G401.6 (cell line): ENCODE measurements at regions not wholly inside any gene's neighbourhood (a gene's known extent, or its start where the extent isn't known, plus 50 kb on each side); places are given as distances from the start of the nearest gene placed in this dataset.

Experiments
- FAIRE-seq: peaks from 2 replicates; lab custom pipeline; 2012; peaks lifted over from hg19 to GRCh38; lab: Jason Lieb, UNC

DNA sequence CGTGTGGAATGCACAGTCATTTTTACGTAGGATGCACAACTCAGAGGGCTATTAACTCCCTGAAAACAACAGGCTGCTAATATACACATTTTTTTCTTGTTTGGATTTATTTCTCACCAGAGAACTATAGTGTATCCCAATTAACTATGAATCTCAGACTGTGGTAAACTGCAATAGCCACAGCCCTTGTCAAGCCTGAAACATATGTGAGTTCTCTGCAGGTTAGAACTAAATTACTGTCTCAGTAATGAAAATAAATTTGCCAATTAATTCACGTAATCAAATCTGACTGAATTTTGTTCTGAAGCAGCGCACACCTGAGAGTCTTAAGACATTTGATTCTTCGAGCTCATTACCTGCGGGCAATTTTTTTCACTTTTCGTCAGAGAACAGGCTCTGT lies 318.6 kb downstream of the PMP22 start:
- FAIRE-seq, result no peak

DNA sequence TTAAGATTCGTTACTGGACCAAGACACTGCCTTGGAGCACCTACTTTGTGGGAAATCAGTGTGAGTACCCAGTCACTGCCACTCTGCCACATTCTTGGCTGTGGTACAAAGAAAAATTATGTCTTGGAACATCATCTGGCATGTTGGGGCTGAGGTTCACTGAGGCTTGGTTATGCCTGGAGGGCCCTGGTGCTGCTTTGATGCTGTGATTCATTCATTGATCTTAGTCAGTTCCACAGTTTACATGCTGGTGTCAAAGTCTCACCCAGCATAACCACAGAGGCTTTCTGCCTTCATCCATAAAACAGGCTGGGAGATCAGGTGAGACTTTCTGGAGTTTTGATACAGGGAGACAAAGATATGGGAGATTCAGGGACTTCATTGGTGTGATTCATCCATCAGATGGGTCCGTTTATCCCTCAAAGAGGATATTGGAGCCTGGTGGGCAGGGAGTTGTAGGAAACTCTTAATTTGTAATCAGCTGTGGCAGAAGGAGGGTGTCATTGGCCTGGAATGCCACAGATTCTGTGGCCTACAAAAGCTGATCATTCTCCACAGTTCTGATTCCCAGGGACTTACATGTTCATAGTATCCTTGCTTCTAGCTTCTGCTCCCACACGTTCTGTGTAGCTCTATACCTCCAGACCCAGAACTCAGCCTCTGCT lies 322.5 kb downstream of the PMP22 start:
- no peak for FAIRE-seq

DNA sequence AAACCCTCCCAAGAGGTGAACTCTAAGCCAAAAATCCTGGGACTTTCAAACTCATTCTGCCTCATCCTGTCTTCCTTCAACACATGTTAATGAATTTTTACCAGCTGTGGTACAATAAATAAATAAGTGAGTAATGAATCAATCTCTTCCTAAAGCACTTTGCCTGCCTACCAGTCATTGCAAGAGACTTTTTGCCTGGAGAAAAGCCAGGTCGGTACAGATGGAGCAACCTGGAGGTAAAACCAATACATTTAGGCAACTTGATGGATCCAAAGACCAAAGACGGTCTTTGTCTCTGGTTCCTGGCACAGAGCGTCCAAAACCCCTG lies 324.2 kb downstream of the PMP22 start:
- no peak for FAIRE-seq

DNA sequence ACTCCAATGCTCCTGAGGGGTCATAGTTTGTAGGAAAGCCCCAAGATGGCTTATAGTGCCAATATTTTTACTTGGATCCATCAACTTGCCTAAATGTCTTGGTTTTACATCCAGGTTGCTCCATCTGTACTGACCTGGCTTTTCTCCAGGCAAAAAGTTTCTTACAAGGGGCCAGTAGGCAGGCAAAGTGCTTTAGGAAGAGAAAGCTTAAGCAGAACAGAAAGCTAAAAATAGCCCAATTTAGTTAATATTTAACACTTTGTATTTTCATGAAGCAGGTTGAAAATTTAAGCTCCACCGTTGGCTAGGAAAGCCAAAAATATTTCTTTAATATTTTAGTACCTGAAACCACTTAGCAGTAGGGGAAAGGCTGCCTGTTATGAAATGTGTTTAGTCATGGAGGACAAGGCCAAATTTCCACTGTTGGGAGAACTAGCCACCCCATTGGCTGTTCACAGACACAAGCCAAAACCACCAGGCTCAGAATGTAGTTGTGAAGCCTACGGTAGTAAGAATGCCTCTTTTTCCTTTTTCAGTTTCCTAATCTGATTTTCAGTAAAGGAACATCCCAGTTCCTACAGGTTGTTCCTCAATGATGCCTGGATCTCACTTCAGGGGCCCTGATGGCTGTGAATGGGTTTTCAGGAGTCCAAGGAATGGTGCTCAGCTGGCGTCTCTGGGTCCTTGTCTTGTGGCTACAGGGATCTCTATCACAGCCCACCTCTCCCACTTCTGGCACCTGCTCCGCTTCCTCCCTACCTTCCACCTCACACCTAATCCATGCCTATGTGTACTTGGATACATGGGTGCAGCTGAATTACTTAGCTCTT lies 324.8 kb downstream of the PMP22 start:
- no peak for FAIRE-seq

DNA sequence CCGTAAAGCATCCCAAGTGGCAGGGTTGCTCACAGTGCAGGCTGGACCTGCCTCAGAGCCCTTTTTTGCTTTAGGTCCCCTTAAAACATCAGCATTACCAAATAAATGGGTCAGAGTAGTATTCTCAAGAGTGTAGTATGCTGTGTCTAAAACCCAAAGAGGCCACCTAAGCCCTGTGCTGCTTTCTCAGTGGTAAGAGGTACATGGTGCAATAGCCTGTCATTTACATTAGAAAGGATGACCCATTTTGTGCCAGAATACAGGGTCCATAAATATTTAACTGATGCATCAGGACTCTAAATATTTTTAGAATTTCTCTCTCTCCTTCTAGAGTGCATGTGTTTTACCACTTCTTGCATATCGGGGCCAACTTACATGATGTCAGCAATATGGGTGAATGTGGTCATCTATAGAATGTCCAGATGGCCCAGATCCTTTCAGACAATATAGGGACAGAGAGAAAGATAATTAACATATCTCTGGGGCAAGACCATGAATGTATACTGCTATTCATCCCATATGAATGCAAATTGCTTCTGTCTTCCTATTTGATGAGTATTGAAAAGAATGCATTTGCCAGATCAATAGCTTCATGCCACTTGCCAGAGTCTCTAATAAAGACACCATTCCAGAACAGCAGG lies 329.2 kb downstream of the PMP22 start:
- FAIRE-seq, result no peak

DNA sequence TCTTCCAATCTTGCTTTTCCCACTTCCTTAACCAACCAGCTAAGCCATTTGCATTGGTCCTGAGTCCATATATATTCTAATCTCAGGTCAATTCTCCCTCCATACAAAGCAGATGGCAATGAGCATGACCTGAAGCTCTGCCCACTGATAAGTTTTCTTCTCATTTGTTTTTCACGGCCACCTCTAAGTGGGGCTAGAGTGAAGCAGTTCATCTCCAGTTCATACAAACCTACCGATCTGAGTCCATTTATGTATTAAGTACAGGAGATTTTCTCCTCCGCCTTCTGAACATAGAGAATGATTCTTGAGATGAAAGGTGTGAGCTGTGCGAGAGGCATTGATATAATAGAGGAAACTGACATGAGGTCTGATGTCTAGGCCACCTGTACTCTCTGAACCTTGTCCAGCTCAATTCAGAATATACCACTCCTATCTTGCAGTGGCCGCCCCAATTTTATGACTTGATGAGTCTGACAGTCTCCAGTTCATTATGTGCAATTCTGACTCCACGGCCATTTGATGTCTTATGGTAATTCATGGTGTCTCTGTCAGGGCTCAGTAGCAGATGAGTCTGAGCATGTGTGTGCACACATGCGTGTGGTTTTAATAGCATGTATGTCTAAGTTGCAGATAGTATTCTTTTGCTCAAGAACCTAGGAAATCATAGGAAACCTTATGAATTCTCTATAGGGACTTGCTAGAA lies 329.8 kb downstream of the PMP22 start:
- no peak for FAIRE-seq

DNA sequence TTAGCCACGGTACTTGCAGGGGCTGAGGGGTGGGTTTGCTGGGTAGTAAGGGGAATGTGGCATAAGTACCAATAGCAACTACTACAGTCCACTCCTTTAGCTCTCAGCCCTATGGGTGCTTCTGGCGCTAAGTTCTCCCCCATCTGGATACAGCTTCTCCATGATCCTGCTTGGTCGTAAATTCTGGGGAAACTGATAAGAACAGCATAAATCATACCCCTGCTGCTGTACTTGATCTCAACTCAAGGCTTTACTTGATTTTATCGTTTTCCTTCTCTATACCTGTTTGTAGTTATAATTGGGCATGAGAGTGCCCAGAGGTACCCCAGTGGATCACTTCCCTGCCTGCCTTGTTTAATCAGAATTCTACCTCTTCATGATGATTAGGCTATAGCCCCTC lies 331.4 kb downstream of the PMP22 start:
- FAIRE-seq, result no peak

DNA sequence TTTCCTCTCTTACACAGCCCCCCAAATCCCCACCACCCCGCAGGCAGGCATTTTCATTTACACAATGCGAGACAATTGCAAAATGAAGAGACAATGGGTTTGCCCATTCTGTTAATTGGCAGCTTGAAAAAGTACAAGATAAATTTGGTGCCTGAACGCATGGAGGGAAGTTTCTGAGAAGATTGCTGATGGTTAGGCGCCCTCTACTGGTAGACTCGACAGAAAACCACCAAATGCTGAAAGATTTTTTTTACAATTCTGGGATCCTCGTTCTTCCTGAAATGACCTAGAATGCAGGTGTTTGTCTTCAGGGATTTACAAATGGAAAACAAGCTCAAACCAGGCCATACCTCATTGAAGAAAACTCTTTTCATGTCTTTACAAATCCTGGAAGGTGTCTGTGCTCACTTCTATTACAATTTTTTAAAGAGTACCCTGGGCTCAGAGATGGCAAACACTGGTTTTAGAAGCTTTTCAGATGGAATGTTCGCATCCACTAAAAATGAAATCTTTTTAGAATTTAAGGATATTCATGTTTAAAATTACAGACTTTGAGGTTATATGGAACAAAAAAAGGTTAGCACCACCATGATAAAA lies 338.5 kb downstream of the PMP22 start:
- no peak for FAIRE-seq

DNA sequence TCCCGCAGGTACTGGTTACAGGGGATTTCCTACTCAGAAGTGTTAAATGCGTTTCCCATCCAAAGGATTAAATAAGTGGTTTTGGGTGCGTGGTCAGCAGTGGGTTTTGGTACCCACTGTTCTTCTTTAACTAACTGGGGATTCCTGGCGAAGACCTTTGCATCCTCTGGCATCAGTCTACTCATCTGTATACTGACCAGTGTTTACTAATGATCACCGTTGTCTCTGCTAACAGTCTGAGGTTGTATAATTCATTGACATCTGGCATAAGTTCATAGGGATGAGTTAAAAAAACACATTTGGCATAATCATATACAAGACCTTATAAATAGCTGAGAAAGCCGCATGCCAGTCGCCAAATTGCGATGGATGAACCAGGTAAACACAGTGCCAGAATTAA lies 339.1 kb downstream of the PMP22 start:
- no peak for FAIRE-seq

DNA sequence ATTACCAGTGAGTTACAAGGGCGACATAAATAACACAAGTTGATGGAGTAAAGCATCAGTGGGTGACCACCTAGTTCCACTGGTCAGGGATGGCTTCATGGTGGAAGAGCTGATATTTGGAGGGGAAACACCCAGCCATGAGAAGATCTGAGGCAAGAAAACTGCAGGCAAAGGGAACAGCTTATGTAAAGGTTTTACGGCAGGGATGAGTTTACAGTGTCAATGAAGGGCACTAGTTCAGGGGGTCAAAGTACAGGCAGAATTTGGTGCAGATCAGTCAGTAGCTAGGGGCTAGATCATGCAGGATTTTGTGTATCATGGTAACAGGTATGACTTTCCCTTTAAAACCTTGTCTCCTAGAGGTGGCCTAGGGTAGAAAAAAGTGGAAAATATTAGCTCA lies 339.6 kb downstream of the PMP22 start:
- no peak for FAIRE-seq

DNA sequence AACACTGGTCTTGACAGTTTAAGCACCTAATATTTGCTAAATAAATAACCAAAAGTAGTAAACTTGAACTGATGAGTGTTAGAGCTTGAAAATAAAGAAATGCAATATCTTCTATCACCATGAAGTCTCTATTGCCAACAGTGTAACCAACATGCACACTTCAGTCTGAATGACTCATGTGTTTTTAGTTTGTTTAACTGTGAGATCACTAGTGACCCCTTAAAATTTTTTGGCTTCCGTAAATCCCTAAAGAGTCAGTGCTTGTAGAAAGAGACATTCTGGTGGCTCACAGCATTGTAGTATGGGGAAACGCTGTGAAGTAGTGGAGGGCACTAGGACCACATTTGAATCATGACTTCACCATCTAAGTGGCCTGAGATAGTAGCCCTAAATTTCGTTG lies 341.1 kb downstream of the PMP22 start:
- FAIRE-seq, result no peak

DNA sequence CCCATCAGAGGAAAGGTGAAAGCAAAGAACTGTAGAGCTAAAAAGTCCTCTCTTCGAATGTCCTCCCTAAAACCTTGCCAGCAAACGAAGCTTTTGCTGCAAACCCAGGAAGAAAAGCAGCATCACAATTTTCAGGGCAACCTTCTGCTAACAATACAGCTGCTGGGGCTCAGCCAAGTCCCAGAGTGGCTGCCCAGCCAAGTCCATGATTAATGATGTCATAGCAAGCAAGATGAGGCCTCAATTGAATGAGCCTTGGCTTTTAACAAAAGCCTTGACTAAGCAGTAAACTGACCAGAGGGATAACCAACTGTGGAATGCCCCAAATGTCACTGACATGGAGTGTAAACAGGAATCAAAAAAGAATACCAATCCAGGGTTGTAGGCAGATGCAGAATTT lies 342.7 kb downstream of the PMP22 start:
- no peak for FAIRE-seq

DNA sequence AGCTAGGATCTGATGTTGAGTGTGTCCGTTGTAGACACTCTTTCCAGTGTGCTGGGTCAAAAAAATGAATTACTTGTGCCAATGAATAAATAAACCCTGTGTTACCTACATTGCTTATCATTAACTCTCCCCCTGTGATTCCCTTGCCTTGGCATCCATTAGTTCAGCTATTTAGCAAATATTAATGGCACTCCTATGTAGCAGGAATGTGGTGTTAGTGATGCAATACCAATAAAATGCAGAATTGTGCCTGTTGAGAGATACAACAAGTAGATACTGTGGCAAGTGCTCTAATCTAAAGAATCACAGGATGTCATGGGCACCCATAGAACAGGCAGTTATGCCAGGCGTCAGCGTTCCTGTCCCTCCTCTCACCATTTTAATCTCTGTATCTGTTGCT lies 343.2 kb downstream of the PMP22 start:
- no peak for FAIRE-seq

DNA sequence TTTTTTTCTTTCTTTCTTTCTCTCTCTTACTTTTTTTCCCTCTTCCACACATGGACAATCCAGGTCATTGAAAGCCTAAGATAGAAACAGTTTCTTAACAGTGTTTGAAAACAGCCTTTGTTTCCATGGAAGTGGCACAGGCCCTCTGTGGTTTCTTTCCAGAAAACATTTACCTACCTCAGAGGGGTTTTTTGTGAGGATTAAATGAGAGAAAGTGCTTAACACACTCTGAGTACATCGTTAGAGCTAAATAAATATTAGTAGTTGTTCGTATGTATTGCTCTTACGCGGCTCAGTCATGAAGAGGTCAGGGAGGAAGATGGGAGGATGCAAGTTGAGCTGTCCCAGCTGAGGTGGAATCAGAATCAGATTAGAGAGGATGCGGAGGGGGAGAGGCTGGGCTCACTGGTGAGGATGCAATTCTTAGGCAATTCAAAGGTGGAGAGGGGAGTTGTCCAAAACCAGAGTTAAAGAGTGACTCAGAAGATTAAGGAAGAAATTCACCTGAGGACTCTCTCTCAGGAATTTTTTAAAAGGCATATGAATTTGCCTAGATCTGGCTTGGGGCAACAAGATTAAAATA lies 345.4 kb downstream of the PMP22 start:
- no peak for FAIRE-seq

DNA sequence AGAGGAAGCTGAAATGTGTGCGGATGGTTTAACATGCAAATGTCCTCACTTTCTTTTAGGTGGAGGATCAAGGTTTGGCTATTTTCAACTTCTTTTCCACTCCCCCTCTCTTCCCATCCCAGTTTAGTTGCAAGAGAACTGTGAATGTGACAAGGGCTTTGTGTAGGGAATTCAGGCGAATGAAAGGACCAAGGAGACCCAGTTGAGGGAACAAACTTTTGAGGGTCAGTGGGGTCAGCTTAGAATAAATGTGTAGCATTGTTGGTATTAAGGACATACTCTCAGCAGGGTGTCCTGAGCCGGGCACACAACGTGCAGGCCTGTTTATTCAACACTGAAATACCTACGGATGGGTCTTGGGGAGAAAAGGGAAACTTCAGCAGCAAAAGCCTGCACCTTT lies 346.0 kb downstream of the PMP22 start:
- FAIRE-seq, result no peak

DNA sequence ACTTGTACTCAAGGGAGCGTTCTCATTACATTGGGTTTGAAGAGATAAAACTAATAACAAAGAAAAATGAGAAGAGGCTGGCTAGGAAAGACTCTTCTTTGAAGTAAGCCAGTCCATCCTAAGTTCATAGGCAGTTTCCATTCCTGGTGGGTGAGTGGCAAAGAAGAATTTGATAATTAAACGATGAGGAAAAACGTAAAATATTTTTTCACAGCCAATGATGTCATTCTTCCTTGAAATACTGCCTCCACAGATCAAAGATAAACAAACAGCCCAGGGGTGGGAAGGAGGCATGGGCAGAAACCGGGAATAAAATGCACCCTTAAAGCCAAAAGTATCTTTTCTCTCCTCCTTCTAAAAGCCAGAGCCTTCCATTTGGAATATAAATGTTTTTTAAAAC lies 346.6 kb downstream of the PMP22 start:
- FAIRE-seq, result no peak

DNA sequence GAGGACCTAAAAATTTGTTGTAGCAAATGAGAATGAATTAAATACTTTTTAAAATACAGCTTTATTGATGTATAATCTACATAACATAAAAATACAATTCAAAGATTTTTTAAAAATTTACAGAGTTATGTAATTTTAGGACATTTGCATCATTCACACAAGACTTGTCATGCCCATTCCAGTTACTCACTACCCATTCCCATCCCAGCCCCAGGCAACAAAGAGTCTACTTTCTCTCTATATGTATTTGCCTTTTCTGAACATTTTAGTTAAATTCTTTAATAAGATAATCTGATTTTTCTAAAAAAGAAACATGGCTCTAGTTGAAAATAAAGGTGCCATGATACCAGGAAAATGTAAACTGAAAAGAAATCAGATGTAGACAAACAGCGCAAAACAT lies 354.2 kb downstream of the PMP22 start:
- no peak for FAIRE-seq

DNA sequence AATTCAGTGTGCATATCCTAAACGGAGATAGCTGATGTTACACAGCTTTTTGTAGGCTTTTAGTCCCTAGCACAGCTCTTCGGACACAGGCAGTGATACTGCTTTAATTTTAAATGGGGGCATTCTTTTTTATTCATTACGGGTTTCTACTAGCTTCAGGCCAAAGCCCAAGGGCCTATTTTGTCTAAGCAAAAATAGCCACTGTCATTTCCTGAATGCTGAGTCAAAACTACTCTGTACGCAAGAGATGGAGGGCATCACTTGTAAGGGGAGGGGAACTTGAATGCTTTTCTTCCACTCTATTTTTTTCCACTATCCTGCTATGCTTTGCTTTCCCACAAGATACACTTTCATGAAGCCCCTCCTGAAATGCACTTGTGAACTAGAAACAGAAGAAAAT lies 360.7 kb downstream of the PMP22 start:
- FAIRE-seq, result no peak

DNA sequence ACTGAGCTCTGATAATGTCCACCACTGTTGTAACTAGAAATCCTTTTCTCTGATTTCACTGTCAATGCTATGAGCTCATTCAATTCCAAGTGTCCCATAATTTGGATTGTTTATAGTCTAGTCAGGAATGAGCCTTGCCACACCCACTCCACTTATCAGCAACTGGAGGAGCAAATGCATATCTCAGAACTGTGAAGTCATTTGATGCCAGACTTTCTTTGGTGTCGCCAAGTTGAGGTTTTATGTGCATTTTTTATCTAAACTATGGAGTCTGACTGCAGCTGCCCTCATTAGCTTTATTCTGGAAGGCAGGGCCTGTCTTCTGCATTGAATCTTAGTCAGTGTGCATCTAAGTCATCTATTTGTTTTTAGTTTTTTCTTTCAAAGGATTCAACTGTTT lies 361.3 kb downstream of the PMP22 start:
- FAIRE-seq, result no peak

DNA sequence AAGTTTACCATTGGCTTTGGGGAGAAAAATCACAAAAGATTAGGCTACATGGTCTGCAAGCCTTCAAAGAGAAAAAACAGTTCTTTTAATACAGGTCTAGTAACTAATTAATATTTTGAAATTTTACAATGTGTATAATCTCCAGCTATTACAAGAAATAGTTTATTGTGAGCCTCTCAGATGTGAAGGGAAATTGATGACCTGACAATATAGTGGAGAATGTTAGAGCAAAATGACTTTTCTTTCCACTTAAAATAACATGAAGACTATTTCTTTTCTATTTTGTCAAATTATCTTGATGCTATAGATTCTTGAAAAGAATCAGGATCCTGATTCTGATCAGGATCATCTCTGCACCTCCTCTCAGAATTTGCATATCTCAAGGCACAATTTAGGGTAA lies 362.3 kb downstream of the PMP22 start:
- FAIRE-seq, result no peak

DNA sequence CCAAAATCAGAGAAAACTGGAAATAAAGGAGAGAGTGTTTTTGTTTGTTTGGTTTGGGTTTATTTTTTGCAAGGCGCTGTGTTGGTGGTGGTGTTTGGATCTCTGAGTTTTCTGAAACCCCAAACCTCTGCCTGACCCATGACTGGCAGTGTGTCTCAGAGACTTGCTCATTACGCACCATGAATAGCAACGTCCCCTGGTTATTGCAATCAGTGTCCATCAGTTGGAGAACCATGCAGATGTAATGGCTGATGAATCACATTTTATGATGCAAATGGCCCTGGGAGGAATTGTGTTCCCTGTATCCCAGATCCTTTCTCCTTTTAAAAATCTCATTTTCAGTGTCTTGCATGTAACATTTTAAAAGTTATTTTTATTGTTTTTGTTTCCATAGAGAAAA lies 362.8 kb downstream of the PMP22 start:
- FAIRE-seq, result no peak

DNA sequence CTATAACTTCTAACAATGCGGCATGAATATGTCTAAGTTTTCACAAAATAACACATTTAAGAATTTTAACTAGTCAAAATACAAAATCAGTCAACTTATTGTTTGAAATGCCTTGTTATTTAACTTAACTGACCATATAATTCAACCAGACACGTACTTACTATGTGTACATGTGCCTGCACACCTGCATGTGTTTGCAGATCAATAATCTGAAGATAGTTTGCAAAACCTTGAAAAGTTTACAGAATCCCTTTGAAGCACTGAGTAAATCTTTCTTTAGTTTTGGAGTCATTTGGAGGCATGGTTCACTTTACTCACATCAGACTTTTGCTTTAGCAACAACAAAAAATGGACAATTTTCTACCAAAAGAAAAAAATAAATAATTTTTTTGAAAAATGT lies 363.8 kb downstream of the PMP22 start:
- no peak for FAIRE-seq
